ENCODE measurements at regions not wholly inside any gene's neighbourhood (a gene's known extent, or its start where the extent isn't known, plus 50 kb on each side); places are given as distances from the start of the nearest gene placed in this dataset.

GRCh38 chr15:66944121-66944520 lies 121.3 kb upstream of the SMAD3 start:
- TF ChIP-seq, protein P1, sequence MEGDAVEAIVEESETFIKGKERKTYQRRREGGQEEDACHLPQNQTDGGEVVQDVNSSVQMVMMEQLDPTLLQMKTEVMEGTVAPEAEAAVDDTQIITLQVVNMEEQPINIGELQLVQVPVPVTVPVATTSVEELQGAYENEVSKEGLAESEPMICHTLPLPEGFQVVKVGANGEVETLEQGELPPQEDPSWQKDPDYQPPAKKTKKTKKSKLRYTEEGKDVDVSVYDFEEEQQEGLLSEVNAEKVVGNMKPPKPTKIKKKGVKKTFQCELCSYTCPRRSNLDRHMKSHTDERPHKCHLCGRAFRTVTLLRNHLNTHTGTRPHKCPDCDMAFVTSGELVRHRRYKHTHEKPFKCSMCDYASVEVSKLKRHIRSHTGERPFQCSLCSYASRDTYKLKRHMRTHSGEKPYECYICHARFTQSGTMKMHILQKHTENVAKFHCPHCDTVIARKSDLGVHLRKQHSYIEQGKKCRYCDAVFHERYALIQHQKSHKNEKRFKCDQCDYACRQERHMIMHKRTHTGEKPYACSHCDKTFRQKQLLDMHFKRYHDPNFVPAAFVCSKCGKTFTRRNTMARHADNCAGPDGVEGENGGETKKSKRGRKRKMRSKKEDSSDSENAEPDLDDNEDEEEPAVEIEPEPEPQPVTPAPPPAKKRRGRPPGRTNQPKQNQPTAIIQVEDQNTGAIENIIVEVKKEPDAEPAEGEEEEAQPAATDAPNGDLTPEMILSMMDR (IDR thresholded peaks at IDR 0.05 in 2 of 3, conservative IDR thresholded peaks at IDR 0.05 in 1 of 3; ENCODE audit: control insufficient read depth in 2 of 3, extremely low read depth in 1 of 3, insufficient read depth in 1 of 3, low read depth in 3 of 3, low read length in 3 of 3) = no peak
- TF ChIP-seq KAT2A (conservative IDR thresholded peaks at IDR 0.05; ENCODE audit: control insufficient read depth, low read depth, low read length) (no peak), HDAC6 (IDR thresholded peaks at IDR 0.05; ENCODE audit: unreplicated experiment) (no peak), EP300 (IDR thresholded peaks at IDR 0.05; ENCODE audit: borderline replicate concordance in 1 of 2, control insufficient read depth in 1 of 2, low read depth in 2 of 2, low read length in 2 of 2) (no peak), SMAD1 (IDR thresholded peaks at IDR 0.05; ENCODE audit: low read depth, partially characterized antibody) (no peak), CEBPB (IDR thresholded peaks at IDR 0.05; ENCODE audit: borderline replicate concordance in 1 of 2, low read depth in 2 of 2, low read length in 2 of 2) (no peak), MAX (IDR thresholded peaks at IDR 0.05; ENCODE audit: low read depth, low read length) (no peak), CHD2 (IDR thresholded peaks at IDR 0.05; ENCODE audit: borderline replicate concordance, low read depth, low read length) (no peak), RFX5 (IDR thresholded peaks at IDR 0.05; ENCODE audit: low read depth, low read length) (no peak), SKIL (IDR thresholded peaks at IDR 0.05; ENCODE audit: low read depth, poor library complexity, severe bottlenecking) (no peak), LARP7 (IDR thresholded peaks at IDR 0.05) (no peak)
